T-helper 2 cell (primary cell): ENCODE measurements at regions not wholly inside any gene's neighbourhood (a gene's known extent, or its start where the extent isn't known, plus 50 kb on each side); places are given as distances from the start of the nearest gene placed in this dataset.
"Not testable (repeated sequence)": the region's sequence is repeated elsewhere in the genome, so short reads cannot be mapped to it uniquely, and the experiment has no call there.

Experiments
- DNase-seq, 5 experiments: peaks; one replicate each; pipeline versions ENCODE4 v3.0.0 to v3.0.0-alpha.2; 2012 to 2022

- no peak for DNase-seq
Observed at GRCh38 chr6:167470836-167471547, 146.1 kb downstream of the TTLL2 start.

- DNase-seq: no peak
Observed at GRCh38 chr6:167471548-167471930, 146.7 kb downstream of the TTLL2 start.

GRCh38 chr6:167472148-167472547 lies 147.3 kb downstream of the TTLL2 start:
- no peak for DNase-seq

GRCh38 chr6:167472880-167473279 lies 148.0 kb downstream of the TTLL2 start:
- DNase-seq: no peak

GRCh38 chr6:167474171-167474570 lies 149.3 kb downstream of the TTLL2 start:
- no peak for DNase-seq

- DNase-seq: no peak
Observed at GRCh38 chr6:167474725-167475124, 149.8 kb downstream of the TTLL2 start.

- no peak for DNase-seq
Observed at GRCh38 chr6:167475947-167476346, 151.1 kb downstream of the TTLL2 start.

- DNase-seq: no peak
Observed at GRCh38 chr6:167476844-167477595, 152.1 kb downstream of the TTLL2 start.

- no peak for DNase-seq
Observed at GRCh38 chr6:167477688-167478087, 152.8 kb downstream of the TTLL2 start.

- DNase-seq: no peak
Observed at GRCh38 chr6:167479301-167479700, 154.4 kb downstream of the TTLL2 start.

- DNase-seq: no peak
Observed at GRCh38 chr6:167479901-167480648, 155.2 kb downstream of the TTLL2 start.

- DNase-seq: no peak
Observed at GRCh38 chr6:167481307-167481926, 156.5 kb downstream of the TTLL2 start.

GRCh38 chr6:167482801-167483200 lies 157.9 kb downstream of the TTLL2 start:
- DNase-seq: not testable (repeated sequence)

- DNase-seq: no peak
Observed at GRCh38 chr6:167485186-167485978, 160.5 kb downstream of the TTLL2 start.

- no peak for DNase-seq
Observed at GRCh38 chr6:167487749-167488664, 163.1 kb downstream of the TTLL2 start.

GRCh38 chr6:167491438-167492099 lies 166.7 kb downstream of the TTLL2 start:
- DNase-seq: no peak

- DNase-seq: no peak
Observed at GRCh38 chr6:167492100-167492449, 167.2 kb downstream of the TTLL2 start.

GRCh38 chr6:167493310-167493709 lies 168.4 kb downstream of the TTLL2 start:
- DNase-seq: no peak

GRCh38 chr6:167493976-167494697 lies 169.3 kb downstream of the TTLL2 start:
- no peak for DNase-seq
